HAP-1 (cell line): ENCODE measurements at regions not wholly inside any gene's neighbourhood (a gene's known extent, or its start where the extent isn't known, plus 50 kb on each side); places are given as distances from the start of the nearest gene placed in this dataset.
A peak's percentile ranks its signal among the peaks of the same experiment; 100 is the strongest.

ENCODE experiments used
- DNase-seq, 2 experiments: peaks; one replicate each; pipeline ENCODE4 v3.0.0-alpha.2; 2016 to 2020; ENCODE audit warnings: low spot score in 2 of 2
- H3K27me3 ChIP-seq: fragments of 250-450 bp; sonication (Bioruptor Pico); 2 replicates; pipeline ENCODE4 v1.5.1; 2020; ENCODE audit warnings: low read depth, mild to moderate bottlenecking, moderate library complexity
- H3K36me3 ChIP-seq: fragments of 250-450 bp; sonication (Bioruptor Pico); replicated peaks from 2 replicates; pipeline ENCODE4 v1.5.1; 2020; ENCODE audit warnings: mild to moderate bottlenecking
- H3K4me1 ChIP-seq: fragments of 250-450 bp; sonication (Bioruptor Pico); 2 replicates; pipeline ENCODE4 v1.5.1; 2020; ENCODE audit warnings: mild to moderate bottlenecking
- H3K4me3 ChIP-seq: fragments of 250-450 bp; sonication (Bioruptor Pico); 2 replicates; pipeline ENCODE4 v1.5.1; 2020; ENCODE audit warnings: mild to moderate bottlenecking, moderate library complexity
- H3K9me3 ChIP-seq: fragments of 250-450 bp; sonication (Bioruptor Pico); 2 replicates; pipeline ENCODE4 v1.5.1; 2020; ENCODE audit warnings: mild to moderate bottlenecking, moderate library complexity
- in situ Hi-C: fragments of 300-500 bp; cut with MboI; formaldehyde crosslinking; loops from 3 replicates; pipeline ENCODE4 v1.14.3; 2020; ENCODE audit warnings: low sequenced_read_pairs, inconsistent platforms, mixed read lengths

DNA sequence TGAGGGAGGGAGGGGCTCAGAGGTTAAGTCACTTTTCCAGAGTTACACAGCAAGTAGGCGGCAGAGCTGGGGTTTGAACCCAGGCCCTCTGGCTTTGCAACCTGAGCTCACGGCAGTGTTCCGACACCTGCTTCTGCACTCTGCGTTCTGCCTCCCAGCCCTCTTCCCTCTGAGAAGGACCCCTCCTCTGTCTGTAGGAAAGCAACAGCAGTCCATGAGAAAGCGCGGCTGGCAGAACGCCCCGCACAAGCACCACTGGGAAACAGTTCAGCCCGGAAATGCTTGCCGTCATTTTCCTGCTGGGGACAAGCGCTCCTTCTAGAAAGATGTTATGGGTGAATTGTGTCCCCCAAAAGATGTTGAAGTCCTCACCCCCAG is 241.1 kb downstream of the NPHP4 start:
- no peak for DNase-seq
- H3K27me3 ChIP-seq = peaks cover 11% of the 10 kb centered on the region; the same call in 1 of the 2 replicates
- no peaks in the 10 kb centered on the region for H3K4me1 ChIP-seq
- no peaks in the 10 kb centered on the region for H3K9me3 ChIP-seq
- no peaks in the 10 kb centered on the region for H3K36me3 ChIP-seq
- no peak overlapping the region for H3K4me3 ChIP-seq
- in situ Hi-C loops = no loop called here

DNA sequence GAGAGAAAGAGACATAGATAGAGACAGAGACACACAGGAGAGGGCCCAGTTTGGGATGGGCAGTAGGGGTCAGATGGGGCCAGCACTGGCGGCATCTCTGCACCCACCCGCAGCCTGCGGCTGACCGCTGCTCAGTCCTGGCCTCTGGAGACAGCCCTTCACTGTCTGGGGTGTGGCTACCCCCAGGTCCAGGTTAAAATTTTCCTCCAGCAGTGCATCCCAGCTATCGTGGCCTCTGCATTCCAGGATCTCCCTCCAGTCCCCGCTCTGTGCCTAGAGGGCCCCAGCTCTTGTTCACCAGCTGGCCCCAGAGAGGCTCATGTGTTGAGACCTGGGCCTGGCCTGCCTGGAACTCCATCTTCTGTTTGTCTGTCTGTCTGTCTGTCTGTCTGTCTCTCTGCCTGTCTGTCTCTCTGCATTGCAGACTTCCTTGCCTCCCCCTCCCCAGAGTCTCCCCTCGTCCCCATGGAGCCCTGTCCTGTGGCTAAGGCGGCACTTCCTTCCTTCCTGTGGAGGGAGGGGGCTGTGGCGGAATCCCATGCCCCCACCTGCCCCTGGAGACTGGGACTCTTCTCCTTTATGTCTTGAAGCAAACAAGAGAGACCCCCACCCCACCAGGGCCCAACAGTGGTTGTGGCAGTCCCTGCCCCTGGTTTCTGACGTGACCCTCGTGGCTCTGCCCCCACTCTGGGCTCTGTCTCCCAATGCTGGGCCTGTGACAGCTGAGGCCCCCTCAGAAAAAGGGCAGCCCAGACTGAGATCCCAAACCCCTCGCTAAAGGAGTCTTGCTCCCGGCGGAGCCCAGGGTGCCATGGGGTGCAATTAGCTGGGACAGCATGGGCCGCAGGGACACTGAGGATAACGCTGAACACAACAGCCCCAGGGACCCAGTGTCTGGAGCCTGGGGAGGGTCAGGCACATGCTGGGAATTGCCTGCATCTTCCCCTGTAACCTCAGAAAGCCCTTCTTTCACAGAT is 241.8 kb downstream of the NPHP4 start:
- no peaks in the 10 kb centered on the region for H3K4me1 ChIP-seq
- peaks cover 11% of the 10 kb centered on the region; the same call in 1 of the 2 replicates for H3K27me3 ChIP-seq
- in situ Hi-C loops = no loop called here
- H3K4me3 ChIP-seq = no peak overlapping the region
- no peaks in the 10 kb centered on the region for H3K36me3 ChIP-seq
- no peaks in the 10 kb centered on the region for H3K9me3 ChIP-seq
- no peak for DNase-seq

DNA sequence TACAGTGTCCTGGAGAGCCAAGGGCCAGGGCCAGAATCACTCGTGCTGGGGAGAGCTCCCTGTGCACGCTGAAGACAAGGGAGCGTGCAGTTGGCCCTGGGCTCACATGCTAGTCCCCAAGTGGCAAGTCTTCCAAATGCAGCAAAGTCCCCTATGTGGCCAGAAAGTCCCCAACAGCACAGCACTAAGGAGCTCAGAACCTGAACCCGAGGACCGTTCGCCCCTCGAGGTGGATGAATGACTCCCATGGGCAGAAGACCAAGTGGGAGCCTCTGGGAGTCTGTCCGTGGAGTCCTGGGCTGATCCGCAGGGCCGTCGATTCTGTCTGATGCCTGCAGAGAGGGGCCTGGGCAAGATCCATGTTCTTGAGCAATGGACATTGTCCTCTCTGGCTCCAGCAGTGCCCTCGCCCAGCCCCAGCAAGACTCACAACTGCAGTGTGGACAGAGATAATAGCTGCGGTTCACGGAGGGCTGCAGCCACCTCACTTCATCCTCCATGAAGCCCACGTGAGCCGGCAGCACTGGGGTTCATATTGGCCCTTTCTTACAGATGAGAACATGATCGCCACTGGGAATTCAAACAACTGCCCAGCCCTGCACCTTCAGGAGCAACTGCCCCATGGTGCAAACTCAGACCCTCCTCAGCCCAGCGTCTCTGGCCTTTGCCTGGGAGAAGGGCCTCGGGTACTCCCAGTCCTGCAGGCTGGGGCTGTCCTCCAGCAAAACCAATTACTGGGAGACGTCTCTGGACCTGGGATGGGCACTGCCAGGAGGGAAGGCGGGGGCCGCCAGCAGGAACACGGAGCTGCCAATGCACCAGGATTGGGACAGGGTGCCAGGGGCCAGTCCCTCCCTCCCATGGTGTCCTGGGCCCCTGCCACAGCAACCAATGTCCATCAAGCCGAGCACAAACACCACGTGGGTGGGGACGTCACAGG is 243.7 kb downstream of the NPHP4 start:
- Histone ChIP-seq H3K36me3 (no peaks in the 10 kb centered on the region), H3K9me3 (no peaks in the 10 kb centered on the region), H3K4me1 (no peaks in the 10 kb centered on the region), H3K27me3 (0 out of 2 replicates have a peak, but pooled peaks cover 8% of the 10 kb centered on the region), H3K4me3 (no peak overlapping the region)
- in situ Hi-C loops = loop anchor here (5.0 kb wide), 1 partner anchor 236 kb away; no protein-coding TSS in a partner anchor
- DNase-seq = no peak

DNA sequence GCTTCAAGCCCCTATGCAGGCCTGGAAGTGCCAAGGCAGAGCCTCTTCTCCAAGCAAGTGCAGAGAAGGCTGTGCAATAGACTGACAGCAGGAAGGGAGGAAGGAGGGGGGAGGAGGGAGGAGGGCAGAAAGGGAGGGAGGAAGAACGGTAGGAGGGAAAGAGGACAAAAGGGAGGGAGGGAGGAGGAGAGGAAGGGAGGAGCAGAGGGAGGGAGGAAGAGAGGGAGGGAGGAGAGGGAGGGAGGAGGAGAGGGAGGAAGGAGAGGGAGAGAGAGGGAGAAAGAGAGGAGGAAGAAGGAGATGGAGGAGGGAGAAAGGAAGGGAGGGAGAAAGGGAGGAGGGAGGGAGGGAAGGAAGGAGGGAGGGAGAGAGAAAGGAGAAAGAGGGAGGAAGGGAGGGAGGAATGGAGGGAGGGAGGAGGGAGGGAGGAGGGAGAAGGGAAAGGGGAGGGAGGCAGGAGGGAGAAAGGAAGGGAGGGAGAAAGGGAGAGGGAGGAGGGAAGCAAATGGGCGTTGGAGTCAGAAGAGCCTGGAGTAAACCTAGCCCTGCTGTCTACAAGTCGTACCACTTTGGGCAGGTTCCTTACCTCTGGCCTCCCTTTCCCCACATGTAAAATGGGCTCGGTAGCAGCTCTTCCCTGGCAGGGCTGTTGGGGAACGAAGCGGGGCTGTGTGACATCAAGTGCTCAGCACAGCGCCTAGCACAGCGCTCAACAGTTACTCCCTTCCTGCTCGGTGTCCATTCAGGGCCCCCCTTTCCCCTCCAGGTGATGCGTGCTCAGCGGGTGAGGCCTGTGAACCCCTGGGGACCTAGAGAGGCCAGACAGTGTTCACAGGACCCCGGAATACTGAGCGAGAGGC is 244.6 kb downstream of the NPHP4 start:
- Histone ChIP-seq H3K4me1 (no peaks in the 10 kb centered on the region), H3K36me3 (no peaks in the 10 kb centered on the region), H3K4me3 (no peak overlapping the region), H3K9me3 (no peaks in the 10 kb centered on the region), H3K27me3 (0 out of 2 replicates have a peak, but pooled peaks cover 4% of the 10 kb centered on the region)
- no peak for DNase-seq
- in situ Hi-C loops = loop anchor here (5.0 kb wide), 1 partner anchor 235 kb away; no protein-coding TSS in a partner anchor

DNA sequence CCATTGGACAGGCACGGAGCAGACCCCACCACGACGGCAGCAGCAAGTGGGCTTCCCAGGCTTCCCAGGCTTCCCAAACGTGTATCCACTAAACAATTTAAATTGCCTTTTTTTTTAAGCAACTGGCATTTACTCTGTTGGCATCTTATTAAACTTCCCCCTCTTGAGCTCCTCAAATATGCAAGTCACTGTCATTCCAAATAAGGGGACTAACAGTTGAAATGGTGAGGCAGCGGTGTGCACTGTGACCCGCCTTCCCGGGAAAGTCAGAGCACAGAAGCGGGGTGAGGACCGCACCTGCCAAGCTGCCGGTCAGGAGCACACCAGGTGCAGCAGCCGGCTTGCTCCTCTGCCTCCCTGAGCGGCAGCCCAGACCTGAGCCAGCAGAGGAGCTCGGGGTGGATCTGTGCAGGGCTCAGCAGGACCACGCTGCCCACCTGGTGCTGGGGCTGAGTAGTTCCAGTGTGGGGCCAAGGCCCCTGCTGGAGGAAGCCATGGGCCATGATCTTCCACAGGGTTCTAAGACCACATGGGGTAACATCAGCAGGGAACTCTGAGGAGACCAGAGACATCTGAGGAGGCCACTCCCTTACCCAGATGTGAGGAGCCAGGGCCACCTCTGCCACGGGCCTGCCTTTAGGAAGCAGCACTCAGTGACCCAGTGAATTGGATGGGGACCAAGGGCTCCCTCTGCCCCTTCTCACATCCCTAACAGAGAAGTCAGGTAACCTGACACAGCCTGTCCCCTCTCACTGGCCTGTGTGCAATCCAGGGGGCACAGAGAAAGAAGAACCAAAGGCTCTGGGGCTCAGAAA is 245.4 kb downstream of the NPHP4 start:
- no peaks in the 10 kb centered on the region for H3K36me3 ChIP-seq
- H3K27me3 ChIP-seq = 0 out of 2 replicates have a peak, but pooled peaks cover 4% of the 10 kb centered on the region
- H3K4me3 ChIP-seq = no peak overlapping the region
- H3K4me1 ChIP-seq = no peaks in the 10 kb centered on the region
- in situ Hi-C loops = loop anchor here (5.0 kb wide), 1 partner anchor 235 kb away; no protein-coding TSS in a partner anchor
- no peak for DNase-seq
- H3K9me3 ChIP-seq = no peaks in the 10 kb centered on the region

DNA sequence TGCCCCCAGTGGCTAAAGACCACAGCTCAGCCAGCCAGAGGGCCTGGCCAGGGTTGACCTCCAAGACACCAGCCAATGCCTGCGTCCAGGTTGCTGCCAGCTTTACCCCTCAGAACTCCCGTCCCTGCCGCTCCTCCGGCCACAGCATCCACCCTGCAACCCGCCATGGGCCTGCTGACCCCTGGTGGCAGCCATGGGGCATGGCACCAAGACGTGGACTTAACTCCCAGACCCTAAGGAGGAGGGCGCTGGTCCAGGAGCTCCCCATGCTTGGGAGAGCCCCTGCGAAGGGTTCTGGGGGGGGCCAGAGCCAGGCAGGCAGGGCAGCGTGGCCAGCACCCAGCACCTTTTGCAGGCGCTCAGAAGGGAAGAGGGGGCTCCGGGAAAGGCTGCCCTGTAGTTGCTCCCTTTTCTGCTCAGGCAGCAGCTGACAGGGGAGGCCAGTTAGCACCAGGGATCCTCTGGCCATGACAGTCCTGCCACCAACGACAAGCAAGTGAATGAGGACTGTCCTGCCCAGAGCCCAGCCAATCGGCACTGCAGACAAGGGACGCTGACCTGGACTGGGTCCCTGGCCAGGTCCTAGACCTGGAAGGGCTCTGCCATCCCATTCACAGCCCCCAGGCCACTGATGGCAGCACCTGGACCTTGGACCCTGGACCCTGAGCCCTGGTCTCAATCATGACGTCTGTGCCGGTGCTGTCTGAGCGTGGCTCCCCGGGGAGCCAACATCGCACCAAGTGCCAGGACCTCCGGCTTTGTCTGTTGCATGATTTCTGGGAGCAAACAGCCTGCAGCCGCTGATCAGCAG is 246.2 kb downstream of the NPHP4 start:
- H3K9me3 ChIP-seq = no peaks in the 10 kb centered on the region
- 0 out of 2 replicates have a peak, but pooled peaks cover 4% of the 10 kb centered on the region for H3K27me3 ChIP-seq
- no peaks in the 10 kb centered on the region for H3K36me3 ChIP-seq
- peak; percentile 39 to 79 for DNase-seq
- H3K4me3 ChIP-seq = no peak overlapping the region
- in situ Hi-C loops = loop anchor here (5.0 kb wide), 1 partner anchor 234 kb away; no protein-coding TSS in a partner anchor
- H3K4me1 ChIP-seq = no peaks in the 10 kb centered on the region

DNA sequence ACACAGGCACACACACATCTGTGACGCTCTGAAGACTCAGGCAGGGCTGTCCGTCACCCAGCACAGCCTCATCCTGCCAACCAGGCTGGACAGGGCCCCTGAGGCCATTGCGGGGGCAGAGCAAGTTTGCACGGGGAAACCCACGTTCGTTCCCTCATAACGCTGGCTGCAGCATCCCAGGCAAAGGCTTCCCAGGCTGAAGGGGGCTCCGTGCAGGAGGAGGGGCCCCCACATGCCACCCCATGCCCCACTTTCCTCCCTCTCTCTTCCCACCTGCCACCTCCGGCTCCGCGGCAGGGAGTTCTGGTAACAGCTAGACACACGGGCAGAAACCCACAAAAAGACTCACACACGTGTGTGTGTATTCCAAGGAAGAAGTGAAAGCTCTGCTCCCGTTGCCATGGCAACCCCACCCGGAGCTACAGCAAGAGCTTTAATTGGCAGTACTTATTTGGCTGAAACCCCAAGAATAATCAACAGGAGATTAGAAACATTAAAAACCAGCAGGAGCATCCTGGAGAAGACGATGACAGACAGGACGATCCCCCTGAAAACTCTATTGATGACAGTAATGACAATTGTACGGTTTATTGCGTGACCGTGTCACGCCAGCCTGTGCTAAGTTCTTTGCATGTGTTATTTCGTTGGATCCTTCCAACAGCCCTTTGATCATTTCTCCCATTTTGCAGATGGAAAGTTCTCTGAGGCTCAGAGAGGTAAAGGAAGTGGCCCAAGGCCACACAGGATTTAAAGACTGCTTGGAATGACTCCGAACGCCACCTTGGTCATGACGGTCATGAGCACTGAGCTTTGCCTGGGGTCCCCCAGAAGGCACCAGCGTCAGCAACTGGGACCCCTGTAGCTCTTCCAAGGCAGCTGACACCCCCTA is 247.1 kb downstream of the NPHP4 start:
- in situ Hi-C loops = loop anchor here (5.0 kb wide), 1 partner anchor 233 kb away; no protein-coding TSS in a partner anchor
- peak in 1 of 2 experiments; percentile 20 for DNase-seq

DNA sequence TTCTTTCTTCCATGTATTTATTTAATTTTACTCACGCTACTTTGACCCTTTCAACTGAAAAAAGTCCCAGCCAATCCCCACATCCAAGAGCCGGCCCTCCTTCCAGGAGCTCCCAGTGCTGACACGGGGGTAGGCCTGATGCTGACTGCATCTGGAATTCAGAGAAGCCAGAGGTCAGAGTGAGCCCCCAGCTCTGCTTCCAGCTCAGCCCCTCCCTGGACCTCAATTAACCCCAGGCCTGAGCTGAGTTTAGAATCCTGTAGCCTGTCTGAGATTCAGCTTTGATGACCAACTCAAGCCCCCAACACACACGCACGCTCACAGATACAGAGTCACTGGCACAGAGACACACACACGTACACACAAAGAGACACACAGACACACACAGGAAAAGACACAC is 247.9 kb downstream of the NPHP4 start:
- Histone ChIP-seq H3K9me3 (no peaks in the 10 kb centered on the region), H3K4me3 (no peak overlapping the region), H3K36me3 (no peaks in the 10 kb centered on the region), H3K4me1 (no peaks in the 10 kb centered on the region), H3K27me3 (0 out of 2 replicates have a peak, but pooled peaks cover 4% of the 10 kb centered on the region)
- in situ Hi-C loops = no loop called here
- DNase-seq = no peak

More for the DNA sequence above, 247.1 kb downstream of the NPHP4 start:
- 0 out of 2 replicates have a peak, but pooled peaks cover 4% of the 10 kb centered on the region for H3K27me3 ChIP-seq
- no peak overlapping the region for H3K4me3 ChIP-seq
- no peaks in the 10 kb centered on the region for H3K36me3 ChIP-seq
- H3K4me1 ChIP-seq = no peaks in the 10 kb centered on the region
- no peaks in the 10 kb centered on the region for H3K9me3 ChIP-seq

DNA sequence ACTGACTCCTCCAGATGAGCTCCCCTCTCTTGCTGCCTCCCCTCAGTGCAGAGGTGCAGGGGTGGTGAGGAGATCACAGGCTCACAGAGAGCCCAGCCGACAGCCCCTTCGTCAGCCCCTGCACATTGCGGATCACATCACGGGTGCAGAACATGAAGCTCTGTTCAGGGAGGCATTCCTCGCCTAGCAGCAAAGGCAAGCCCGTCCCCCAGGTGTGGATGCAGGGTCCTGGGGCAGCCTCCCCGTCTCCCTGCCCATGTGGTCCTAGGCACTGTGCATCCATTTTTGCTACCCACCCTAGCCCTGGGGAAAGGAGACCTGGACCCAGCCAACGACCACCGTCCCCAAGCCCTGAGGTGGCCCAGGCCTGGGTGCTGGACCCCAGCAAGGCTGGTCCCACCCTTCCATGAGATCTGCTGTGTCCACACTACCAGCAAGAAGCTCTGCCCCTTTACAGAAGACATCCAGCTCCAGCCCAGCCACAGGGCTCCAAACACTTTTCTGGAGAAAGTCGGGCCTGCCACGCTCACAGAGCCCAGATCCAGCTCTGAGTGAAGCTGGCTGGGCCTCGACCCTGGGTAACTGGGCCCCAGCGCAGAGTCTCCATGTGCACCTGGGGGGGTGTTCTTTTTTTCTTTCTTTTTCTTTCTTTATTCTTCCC is 248.7 kb downstream of the NPHP4 start:
- H3K36me3 ChIP-seq = no peaks in the 10 kb centered on the region
- H3K4me1 ChIP-seq = no peaks in the 10 kb centered on the region
- DNase-seq = no peak
- in situ Hi-C loops = no loop called here
- 0 out of 2 replicates have a peak, but pooled peaks cover 4% of the 10 kb centered on the region for H3K27me3 ChIP-seq
- no peak overlapping the region for H3K4me3 ChIP-seq
- H3K9me3 ChIP-seq = no peaks in the 10 kb centered on the region

DNA sequence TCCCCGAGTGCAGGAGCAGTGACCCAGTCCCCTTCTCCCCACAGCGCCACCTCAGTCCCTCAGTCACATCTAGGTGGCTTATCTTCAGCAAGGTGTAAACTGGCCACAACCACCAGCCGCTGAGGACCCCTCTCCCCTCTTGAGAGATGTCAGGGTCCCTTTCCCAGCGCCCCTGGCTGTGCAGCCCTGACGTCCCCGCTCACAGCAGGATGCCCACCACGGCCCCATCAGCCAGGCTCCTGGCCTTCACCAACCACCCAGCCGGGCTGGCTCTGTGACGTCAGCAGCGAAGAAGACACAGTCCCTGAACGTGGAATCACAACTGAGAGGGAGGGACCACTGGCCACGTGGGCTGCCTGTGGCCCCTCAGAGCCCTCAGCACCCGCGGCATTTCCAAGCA is 249.4 kb downstream of the NPHP4 start:
- in situ Hi-C loops = no loop called here
- Histone ChIP-seq H3K9me3 (no peaks in the 10 kb centered on the region), H3K36me3 (no peaks in the 10 kb centered on the region), H3K27me3 (no peaks in the 10 kb centered on the region), H3K4me3 (no peak overlapping the region), H3K4me1 (no peaks in the 10 kb centered on the region)
- DNase-seq = no peak
